Jurkat, Clone E6-1 (cell line): ENCODE measurements at regions not wholly inside any gene's neighbourhood (a gene's known extent, or its start where the extent isn't known, plus 50 kb on each side); places are given as distances from the start of the nearest gene placed in this dataset.
"Not testable (repeated sequence)": the region's sequence is repeated elsewhere in the genome, so short reads cannot be mapped to it uniquely, and the experiment has no call there.

Experiments used
- DNase-seq: peaks from one replicate; pipeline ENCODE4 v3.0.0-alpha.2; 2011; ENCODE audit warnings: low read depth, low spot score
- H3K4me3 ChIP-seq: 2 replicates; pipeline ENCODE4 v1.5.1; 2011; ENCODE audit warnings: mild to moderate bottlenecking, low read length, control low read depth, moderate library complexity

DNA sequence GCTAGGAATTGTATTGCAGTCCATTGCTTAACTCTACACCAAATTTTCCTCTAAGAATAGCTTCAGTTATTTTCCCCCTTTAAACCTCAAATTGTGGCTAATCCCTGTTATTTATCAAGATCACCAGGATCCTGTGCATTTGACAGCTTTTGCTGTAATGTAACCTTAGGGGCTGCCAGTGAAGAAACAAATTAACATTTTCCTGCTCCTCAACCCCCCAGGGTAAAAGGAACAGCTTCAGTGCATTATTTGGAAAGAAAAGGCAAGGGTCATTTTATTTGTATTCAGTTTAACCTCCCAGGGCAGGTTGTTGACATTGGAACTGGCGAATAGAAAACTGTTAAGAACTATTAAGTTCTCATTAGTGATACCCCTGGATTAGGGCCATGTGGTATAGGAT is 57.0 kb downstream of the PCDH20 start:
- DNase-seq: no peak
- H3K4me3 ChIP-seq: no peak overlapping the region

DNA sequence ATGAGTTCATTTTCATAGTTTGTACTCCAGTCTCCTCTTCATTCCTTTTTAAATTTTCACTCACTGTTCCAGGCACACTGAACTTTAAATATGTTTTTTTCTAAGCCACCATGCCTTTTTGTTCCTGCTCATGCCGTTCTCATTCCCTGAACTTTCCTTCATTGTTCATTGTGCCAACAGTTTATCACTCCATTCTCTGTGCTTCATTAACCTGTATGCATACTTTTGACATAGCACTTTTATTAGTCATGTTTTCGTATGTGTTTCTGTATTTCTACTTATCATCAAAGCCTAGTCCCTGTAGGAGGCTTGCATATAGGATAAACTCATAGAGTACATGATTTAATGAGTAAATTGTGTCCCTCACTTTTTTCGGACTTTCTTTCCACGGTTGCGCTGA is 65.3 kb downstream of the PCDH20 start:
- no peak overlapping the region for H3K4me3 ChIP-seq
- DNase-seq: no peak

DNA sequence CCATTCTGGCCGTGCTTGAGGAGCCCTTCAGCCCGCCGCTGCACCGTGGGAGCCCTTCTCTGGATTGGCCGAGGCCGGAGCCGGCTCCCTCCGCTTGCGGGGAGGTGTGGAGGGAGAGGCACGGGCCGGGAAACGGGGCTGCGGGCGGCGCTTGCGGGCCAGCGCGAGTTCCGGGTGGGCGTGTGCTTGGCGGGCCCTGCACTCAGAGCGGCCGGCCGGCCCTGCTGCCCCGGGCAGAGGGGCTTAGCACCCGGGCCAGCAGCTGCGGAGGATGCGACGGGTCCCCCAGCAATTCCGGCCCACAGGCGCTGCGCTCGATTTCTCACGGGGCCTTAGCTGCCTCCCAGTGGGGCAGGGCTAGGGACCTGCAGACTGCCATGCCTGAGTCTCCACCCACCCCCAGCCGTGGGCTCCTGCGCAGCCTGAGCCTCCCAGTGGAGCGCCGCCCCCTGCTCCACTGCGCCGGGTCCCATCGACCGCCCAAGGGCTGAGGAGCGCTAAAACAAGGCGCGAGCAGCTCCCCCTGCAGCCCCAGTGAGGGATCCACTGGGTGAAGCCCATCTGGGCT is 76.5 kb downstream of the PCDH20 start:
- DNase-seq: no peak
- H3K4me3 ChIP-seq: no peak overlapping the region

DNA sequence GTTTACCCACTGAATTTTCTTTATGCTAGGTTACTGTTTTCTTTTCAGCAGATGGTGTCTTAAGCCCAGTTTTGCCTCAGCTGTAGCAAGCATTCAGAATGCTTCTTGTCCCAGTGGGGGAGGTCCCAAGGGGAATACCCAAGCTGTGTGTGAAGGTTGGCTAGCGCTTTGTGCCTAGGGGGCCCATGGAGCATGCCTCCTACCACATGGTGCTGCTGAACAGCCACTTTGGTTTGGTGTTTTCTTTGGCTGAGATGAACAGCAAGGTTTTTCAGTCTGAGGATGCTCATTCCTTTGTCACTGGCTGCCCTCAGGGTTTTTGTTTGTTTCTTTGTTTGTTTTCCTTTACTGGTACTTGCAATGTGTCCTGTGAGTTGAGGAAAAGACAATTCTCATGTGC is 99.0 kb downstream of the PCDH20 start:
- DNase-seq: no peak

DNA sequence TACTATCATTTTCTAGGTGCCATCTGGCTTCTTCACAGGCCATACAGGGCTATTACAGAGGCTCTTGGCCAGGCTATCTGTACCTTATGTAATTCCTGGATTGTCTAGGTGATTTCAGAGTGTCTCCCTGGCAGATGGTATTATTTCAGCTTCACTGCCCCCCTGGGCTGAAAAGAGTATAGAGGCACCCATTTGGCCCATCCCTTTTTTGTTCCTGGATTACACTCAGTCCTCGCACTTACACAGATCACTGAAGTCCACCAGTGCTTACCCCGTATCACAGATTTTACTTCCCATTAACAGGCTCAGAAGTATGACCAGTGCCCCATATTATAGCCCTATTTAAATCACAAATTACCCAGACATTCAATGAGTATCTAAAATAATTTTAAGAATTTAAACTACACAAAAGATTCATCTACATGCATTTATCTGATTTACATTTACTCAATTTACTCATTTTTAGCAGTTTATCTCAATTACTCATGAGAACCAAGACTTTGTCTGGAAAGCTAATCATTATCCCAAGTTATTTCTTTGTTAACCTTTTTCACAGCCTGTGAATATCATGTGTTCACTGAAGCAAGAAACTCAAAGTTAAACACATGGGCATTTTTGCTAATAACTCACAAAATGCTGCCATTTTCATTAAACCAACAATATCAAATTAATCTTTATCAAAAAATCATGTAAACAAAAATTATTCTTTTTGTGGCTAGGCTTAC is 121.0 kb downstream of the PCDH20 start:
- no peak for DNase-seq
- H3K4me3 ChIP-seq: no peak overlapping the region

More for the DNA sequence above, 99.0 kb downstream of the PCDH20 start:
- no peak overlapping the region for H3K4me3 ChIP-seq

DNA sequence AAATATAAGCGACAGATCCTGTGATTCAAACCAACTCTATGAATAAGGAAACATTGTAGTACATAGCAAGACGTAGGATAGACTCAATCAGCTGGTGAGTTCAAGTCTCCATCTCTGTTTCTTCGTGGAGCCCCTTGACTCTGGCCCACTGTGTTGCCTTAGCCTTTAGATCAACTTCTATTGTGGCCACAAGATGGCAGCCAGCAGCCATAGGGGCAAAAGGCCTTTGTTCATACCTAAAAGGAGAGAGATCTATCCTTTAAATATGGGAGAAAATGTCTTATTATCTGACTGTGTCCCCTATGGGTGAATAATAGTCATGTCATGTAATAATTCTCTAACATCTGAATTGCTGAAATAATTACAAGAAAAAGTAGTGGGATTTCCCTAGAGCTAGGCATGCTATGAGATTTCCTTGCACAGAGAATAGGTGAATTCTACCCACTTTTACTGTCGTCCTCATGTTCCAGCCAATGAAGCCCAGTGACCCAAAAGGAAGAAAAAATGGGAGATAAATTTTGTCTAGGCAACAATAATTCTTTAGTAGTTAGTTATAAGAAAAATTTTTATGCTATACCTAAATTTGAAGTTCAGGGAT is 129.4 kb downstream of the PCDH20 start:
- no peak overlapping the region for H3K4me3 ChIP-seq
- DNase-seq: peak; percentile 19

DNA sequence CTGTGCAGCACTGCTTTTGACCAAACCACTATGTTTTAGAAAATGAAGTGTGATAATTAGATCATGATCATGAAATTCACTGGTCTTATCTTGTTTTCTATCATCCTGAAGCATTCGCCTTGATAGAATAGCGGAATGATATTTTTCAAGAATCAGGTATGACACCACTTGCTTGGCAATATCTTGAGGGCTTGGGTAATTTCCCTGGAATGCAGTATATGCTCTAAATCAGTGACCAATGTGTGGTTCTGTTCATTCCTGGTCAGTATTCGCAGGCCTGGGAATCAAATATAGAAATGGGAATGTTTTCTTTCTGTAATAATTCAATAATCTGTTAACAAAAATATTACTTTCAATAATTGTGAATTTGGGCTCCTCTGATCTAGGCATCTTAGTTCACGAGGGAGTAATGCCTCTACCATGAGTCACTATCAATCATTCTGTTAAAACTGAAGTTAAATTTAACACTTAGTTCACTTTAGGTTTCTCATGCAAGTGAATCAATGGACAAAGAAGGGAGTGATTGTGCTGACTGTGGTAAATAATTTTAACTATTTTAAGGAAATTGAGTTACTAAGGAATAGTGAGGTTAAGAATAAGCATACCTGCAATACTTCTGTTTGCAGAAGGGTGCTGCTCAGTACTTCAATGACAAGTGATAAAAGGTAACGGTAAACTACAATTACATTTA is 137.9 kb downstream of the PCDH20 start:
- DNase-seq: no peak

DNA sequence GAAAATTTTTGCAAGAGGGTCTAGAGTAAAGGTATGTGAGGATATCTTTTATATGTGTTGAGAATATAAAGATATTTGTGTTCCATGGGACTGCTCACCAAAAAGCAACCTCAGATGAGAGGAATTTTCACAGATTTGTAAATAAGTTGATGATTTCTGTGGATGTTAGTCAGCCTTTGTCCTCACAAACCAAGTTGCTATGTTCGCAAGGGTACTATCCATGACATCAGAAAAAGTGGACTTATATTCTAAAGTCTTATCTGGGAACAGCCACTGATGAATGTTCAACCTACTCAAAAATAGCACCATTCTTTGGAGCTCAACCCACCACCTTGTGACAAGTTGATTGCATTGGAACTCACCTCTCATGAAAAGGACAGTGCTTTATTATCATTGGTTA is 138.6 kb downstream of the PCDH20 start:
- H3K4me3 ChIP-seq: no peak overlapping the region
- no peak for DNase-seq

More for the DNA sequence above, 137.9 kb downstream of the PCDH20 start:
- H3K4me3 ChIP-seq: no peak overlapping the region

DNA sequence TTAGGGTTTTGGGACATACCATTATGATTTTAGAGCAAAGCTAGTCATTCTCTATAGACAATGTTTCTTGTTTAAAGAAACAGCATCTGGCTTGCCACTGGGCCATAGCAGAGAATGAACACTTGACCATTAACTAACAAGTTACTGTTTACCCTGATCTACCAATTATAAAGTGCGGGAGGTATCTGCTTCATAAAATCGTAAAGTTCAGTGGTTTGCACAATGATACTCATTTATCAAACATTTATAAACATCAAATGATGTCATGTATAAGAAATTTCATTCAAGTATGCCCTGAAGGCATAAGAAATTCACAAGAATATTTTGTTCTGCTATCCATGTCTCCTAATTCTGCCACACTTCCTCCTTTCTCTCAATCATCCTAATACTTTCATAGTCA is 139.2 kb downstream of the PCDH20 start:
- H3K4me3 ChIP-seq: no peak overlapping the region
- no peak for DNase-seq

DNA sequence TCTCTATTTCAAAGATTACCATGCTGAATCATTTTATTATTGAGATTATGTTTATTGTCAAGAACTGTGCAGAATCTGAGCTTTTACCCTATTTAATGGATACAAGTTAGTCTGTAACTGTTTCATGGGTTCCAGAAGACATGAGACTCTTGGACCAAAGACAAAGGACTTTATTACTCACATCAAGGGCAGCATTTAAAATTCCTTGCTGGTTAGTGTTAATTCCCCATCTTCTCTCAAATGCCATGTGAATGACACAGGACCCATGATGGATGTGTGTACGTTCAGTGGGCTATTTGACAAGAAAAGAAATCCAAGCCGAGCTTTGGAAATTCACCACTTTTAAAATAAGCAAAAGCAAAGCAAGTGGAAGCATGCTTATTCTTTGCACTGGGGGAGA is 139.9 kb downstream of the PCDH20 start:
- DNase-seq: no peak

DNA sequence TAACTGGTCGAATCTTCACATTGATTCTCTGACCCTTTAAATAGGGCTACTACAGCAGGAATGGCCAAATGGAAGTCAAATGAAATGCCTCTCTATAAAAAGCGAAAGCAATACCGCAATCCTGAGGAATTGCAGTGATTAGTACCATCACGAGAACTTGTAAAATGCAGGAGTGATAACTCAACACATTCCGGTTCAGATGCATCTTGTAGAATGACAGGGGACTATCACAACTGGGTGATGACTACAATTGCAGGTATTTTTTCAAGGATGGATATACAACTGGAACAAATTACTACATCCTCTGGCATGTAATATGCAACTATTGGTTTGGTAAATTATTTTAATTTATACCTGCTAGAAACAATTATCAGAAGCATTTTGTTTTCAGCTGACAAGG is 140.4 kb downstream of the PCDH20 start:
- no peak overlapping the region for H3K4me3 ChIP-seq

More for the DNA sequence above, 139.9 kb downstream of the PCDH20 start:
- no peak overlapping the region for H3K4me3 ChIP-seq

DNA sequence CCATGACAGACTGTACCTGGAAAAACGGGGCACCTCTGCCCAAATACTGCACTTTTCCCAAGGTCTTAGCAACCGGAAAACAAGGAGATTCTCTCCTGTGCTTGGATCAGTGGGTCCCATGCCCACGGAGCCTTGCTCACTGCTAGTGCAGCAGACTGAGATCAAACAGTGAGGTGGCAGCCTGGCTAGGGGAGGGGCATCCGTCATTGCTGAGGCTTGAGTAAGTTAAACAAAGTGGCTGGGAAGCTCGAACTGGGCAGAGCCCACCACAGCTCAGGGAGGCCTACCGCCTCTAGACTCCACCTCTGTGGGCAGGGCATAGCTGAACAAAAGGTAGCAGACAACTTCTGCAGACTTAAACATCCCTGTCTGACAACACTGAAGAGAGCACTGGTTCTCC is 148.8 kb downstream of the PCDH20 start:
- H3K4me3 ChIP-seq, DNase-seq: not testable (repeated sequence)

More for the DNA sequence above, 140.4 kb downstream of the PCDH20 start:
- no peak for DNase-seq

DNA sequence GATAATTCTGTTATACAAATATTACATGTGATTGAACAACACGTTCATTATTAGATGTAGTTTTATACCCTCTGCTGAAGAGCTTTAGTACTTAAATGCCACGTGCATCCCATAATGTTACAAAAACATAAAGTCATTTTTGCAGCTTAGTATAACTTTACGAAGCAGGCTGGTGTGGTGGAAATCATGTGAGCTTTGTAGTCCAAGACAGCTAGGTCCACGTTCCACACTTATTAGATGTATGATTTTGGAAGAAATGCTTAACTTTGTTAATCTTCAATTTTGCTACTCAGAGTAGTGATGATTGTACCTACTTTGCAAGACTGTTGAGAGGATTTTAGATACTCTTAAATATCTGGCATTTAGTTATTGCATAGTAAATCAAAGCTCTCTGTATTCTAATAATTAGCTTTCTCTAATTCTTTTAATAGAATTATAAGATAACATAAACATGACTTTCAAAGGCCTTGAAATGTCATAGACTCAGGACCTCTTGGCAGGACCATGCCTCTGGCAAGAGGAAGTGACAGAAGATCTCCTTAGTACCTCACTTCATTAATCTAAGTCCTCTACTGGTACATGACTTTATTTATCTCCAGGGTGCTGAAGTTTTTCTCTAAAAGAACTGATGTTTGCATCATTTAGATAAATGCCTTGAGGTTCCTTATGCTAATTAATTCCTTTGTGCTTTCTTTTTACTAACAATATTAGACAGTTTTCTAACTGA is 153.7 kb downstream of the PCDH20 start:
- no peak overlapping the region for H3K4me3 ChIP-seq
- no peak for DNase-seq

DNA sequence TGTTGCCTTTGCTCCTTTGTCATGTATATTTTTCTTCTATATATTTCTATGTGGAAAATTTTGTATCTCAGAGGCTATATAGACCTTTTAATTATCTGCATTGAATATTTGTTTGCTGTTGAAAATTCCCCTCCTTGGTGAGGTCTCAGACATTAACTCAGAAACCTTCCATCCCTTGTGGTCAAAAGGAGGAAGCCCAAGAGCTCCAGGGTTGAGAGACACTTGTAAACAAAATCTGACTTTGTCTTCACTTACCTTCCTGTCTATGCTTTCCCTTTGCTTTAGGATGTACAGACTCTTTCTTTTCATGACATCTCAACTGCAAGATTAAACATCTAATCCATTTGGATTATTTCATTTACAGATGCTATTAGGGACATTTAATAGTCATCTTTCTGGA is 157.5 kb downstream of the PCDH20 start:
- H3K4me3 ChIP-seq: no peak overlapping the region
- no peak for DNase-seq

DNA sequence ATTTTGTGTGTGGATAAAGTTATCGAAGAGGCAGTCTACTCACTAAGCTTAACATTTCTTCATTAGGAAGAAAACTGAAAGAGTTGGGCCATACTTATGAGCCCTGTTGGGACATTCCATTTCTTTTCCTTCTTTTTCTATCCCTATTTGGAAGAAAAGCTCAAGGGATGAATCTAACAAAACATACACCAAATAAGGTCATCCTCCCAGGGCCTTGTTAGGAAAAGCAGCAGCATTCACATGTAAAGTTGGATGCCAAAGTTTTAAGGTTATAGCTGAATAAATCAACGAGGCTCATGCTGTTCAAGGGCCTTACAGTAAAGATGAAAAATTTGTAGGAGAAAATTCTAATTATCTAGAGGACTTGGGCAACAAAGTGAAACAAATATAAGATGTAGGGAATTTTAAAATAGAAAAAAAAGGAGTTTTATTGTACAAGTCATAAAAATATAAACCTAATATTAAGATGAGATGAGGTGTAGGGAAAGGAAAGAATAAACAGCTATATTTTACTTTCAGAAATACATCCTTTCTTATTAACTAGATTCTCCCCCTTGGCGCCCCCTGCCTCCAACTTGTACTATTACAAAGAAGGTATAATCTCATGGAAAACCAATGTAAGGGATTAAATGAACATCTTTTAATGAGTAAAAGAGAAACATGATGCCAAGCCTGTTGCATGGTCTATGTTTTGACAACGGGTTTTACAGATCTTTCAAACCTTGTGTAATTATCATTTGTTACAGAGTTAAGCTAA is 160.4 kb downstream of the PCDH20 start:
- H3K4me3 ChIP-seq: no peak overlapping the region
- DNase-seq: peak; percentile 4

DNA sequence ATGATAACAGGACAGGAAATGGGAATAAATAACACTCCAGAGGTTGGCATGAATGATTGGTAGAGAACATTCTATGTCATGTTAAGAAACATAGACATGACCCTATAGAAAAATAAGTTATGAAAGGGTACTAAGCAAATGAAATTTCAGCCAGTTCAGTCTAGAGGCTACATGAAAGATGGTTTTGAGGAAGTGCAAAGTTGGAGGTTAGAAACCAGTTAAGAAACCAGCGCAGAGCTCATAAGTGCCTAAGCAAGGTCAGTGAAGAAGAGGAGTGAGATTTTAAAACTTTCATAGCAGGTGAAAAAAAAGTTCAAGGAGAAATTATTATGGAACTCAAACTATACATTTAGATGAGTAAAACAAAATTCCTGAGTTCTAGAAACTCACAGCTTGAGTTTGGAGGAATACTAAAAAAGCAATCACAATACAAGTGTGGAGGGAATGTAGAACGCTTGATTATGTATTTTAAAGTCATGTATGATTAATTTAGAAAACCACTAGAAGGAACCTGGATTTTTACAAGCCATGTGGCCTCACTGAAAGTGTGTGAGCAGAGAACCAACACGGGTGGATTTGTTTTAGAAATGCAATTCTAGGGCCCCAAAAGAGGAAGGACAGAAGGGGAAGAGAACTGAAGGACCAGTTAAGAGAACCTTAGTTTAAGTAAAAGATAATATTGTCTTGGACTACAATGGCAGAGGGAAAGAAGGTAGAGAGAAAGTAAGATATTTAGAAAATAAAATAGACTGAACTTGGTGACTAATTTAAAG is 162.4 kb downstream of the PCDH20 start:
- DNase-seq: no peak
- H3K4me3 ChIP-seq: no peak overlapping the region

DNA sequence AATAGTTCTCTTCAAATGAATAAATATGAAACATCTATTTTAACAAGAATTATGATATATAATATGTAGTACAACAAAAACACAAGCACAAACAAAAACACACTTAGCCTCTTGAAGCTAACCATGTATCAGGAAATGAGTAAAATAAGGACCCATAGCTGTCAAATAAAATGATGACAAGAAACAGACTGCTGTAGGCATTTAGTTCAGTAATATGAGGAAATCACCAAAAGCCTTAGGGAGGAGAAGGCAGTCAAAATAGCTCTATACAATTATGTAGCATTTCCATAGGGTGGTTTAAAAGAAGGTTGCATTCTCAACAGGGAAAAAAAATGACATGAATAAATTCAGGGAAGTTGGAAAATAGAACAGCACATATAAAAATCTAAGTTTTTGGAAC is 163.4 kb downstream of the PCDH20 start:
- H3K4me3 ChIP-seq: no peak overlapping the region
- no peak for DNase-seq
